Endodermal cell (in vitro differentiated cells): ENCODE measurements at regions not wholly inside any gene's neighbourhood (a gene's known extent, or its start where the extent isn't known, plus 50 kb on each side); places are given as distances from the start of the nearest gene placed in this dataset.

Source experiments
- DNase-seq: peaks from one replicate; pipeline ENCODE4 v3.0.0-alpha.2; 2017
- H3K27ac ChIP-seq: 2 replicates; pipeline ENCODE4 v1.5.1; 2013; ENCODE audit warnings: mild to moderate bottlenecking, low read depth, low read length, moderate library complexity
- H3K27me3 ChIP-seq: 2 replicates; pipeline ENCODE4 v1.6.1; 2013; ENCODE audit warnings: mild to moderate bottlenecking, low read length, moderate library complexity; ENCODE audit not compliant: insufficient read depth, control insufficient read depth, poor library complexity, severe bottlenecking
- H3K36me3 ChIP-seq: 2 replicates; pipeline ENCODE4 v1.7.0; 2013; ENCODE audit warnings: mild to moderate bottlenecking, low read length, moderate library complexity; ENCODE audit not compliant: control insufficient read depth, insufficient read depth
- H3K4me1 ChIP-seq: one replicate; pipeline ENCODE4 v1.7.0; 2013; ENCODE audit warnings: low read length; ENCODE audit not compliant: control insufficient read depth, insufficient read depth
- H3K4me3 ChIP-seq: 2 replicates; pipeline ENCODE4 v1.5.1; 2013; ENCODE audit warnings: mild to moderate bottlenecking, low read length, moderate library complexity
- H3K9ac ChIP-seq: 2 replicates; pipeline ENCODE4 v1.6.1; 2013; ENCODE audit warnings: mild to moderate bottlenecking, low read length, moderate library complexity; ENCODE audit not compliant: poor library complexity, severe bottlenecking; ENCODE audit errors: extremely low read depth
- H3K9me3 ChIP-seq: 2 replicates; pipeline ENCODE4 v1.6.1; 2013; ENCODE audit warnings: mild to moderate bottlenecking, low read length, moderate library complexity; ENCODE audit not compliant: control insufficient read depth
- H3K27ac Mint-ChIP-seq: 2 replicates; pipeline ENCODE4 v1.8.0; 2020; ENCODE audit warnings: mixed read lengths
- H3K27me3 Mint-ChIP-seq: 2 replicates; pipeline ENCODE4 v1.8.0; 2021; ENCODE audit warnings: mild to moderate bottlenecking, mixed read lengths; ENCODE audit not compliant: insufficient read depth
- H3K36me3 Mint-ChIP-seq: 2 replicates; pipeline ENCODE4 v1.8.0; 2020; ENCODE audit warnings: low read depth, mixed read lengths
- H3K4me1 Mint-ChIP-seq: 2 replicates; pipeline ENCODE4 v1.8.0; 2020; ENCODE audit warnings: mixed read lengths
- H3K4me3 Mint-ChIP-seq: 2 replicates; pipeline ENCODE4 v1.8.0; 2020; ENCODE audit warnings: mild to moderate bottlenecking, moderate library complexity, mixed read lengths
- H3K9me3 Mint-ChIP-seq: 2 replicates; pipeline ENCODE4 v1.8.0; 2020; ENCODE audit warnings: mild to moderate bottlenecking, mixed read lengths
- WGBS, 2 experiments: methylation state at CpG; one replicate each; pipeline versions ENCODE4 v1.1.5 to v1.1.7; 2013; ENCODE audit warnings: missing lambda C conversion rate in 2 of 2, mixed read lengths in 1 of 2; ENCODE audit not compliant: insufficient coverage in 1 of 2, insufficient read length in 1 of 2; 5-methylcytosine and 5-hydroxymethylcytosine counted together
- TF ChIP-seq, protein P1 (sequence below): fragments of 200-600 bp; sonication (generic); conservative IDR thresholded peaks from 2 replicates; pipeline ENCODE4 v1.5.0; 2021; ENCODE audit warnings: antibody characterized with exemption, mild to moderate bottlenecking

DNA sequence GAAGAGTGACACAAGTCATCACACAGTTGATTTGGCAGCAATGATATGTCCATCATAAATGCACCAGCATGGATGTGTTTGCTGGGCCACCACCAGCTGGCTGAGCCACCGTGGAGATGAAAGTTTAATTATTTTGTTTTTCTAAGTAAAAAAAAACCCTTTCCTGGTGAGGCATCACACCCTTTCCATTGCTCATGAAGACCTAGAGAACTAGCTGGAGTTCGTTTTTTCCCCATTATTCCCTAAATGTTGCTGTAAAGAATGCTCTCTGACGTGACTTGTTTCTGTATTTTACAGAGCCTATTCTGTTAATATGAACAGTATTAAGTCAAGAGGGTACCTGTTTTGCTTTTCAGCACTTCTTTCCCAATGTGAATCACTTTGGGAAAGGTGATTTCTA is 257.9 kb downstream of the MSRB3 start:
- DNase-seq, result no peak
- TF ChIP-seq, protein P1, sequence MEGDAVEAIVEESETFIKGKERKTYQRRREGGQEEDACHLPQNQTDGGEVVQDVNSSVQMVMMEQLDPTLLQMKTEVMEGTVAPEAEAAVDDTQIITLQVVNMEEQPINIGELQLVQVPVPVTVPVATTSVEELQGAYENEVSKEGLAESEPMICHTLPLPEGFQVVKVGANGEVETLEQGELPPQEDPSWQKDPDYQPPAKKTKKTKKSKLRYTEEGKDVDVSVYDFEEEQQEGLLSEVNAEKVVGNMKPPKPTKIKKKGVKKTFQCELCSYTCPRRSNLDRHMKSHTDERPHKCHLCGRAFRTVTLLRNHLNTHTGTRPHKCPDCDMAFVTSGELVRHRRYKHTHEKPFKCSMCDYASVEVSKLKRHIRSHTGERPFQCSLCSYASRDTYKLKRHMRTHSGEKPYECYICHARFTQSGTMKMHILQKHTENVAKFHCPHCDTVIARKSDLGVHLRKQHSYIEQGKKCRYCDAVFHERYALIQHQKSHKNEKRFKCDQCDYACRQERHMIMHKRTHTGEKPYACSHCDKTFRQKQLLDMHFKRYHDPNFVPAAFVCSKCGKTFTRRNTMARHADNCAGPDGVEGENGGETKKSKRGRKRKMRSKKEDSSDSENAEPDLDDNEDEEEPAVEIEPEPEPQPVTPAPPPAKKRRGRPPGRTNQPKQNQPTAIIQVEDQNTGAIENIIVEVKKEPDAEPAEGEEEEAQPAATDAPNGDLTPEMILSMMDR, result no peak
- Mint-ChIP-seq H3K4me1 (no peaks in the 10 kb centered on the region), H3K36me3 (no peaks in the 10 kb centered on the region), H3K4me3 (no peak overlapping the region), H3K27ac (no peak overlapping the region), H3K27me3 (no peaks in the 10 kb centered on the region), H3K9me3 (peaks cover 21% of the 10 kb centered on the region)
- Histone ChIP-seq H3K27ac (no peak overlapping the region), H3K9ac (no peak overlapping the region), H3K4me3 (no peak overlapping the region), H3K9me3 (peaks cover 20% of the 10 kb centered on the region), H3K4me1 (no peaks in the 10 kb centered on the region), H3K27me3 (no peaks in the 10 kb centered on the region), H3K36me3 (no peaks in the 10 kb centered on the region)
- 76 to 83% methylated on average over 2 to 3 of the region's 3 CpGs for WGBS, 2 experiments

GRCh38 chr12:65536876-65537681 is 258.6 kb downstream of the MSRB3 start:
- Mint-ChIP-seq H3K4me1 (no peaks in the 10 kb centered on the region), H3K36me3 (no peaks in the 10 kb centered on the region), H3K9me3 (peaks cover 21% of the 10 kb centered on the region), H3K4me3 (no peak overlapping the region), H3K27ac (no peak overlapping the region), H3K27me3 (no peaks in the 10 kb centered on the region)
- no peaks in the 10 kb centered on the region for H3K36me3 ChIP-seq
- peaks cover 21% of the 10 kb centered on the region for H3K9me3 ChIP-seq
- H3K4me3 ChIP-seq, result no peak overlapping the region
- no peak overlapping the region for H3K27ac ChIP-seq
- TF ChIP-seq, protein P1, result no peak
- H3K4me1 ChIP-seq, result no peaks in the 10 kb centered on the region
- H3K9ac ChIP-seq, result no peak overlapping the region
- H3K27me3 ChIP-seq, result no peaks in the 10 kb centered on the region
- 65 to 66% methylated on average over 6 of the region's 6 CpGs for WGBS, 2 experiments
- no peak for DNase-seq

DNA sequence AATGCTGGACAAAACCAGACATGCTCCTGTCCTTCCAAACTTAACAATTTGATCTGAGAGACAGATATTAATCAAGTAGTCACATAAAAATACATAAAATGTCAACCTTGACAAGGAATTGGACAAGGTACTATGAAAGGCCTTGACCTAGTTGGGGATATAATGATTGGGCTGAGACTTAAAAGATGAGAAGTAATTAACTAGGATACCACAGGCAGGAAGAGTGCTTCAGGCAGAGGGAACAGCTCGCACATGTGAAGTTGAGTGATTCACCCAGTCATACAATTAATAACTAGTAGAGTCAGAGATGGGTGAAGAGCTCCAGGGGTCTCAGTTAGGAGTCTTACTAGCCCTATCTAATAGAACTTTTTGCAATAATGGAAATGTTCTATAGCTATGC is 259.5 kb downstream of the MSRB3 start:
- H3K9ac ChIP-seq, result no peak overlapping the region
- Mint-ChIP-seq H3K27me3 (no peaks in the 10 kb centered on the region), H3K27ac (no peak overlapping the region), H3K9me3 (peaks cover 21% of the 10 kb centered on the region), H3K4me1 (no peaks in the 10 kb centered on the region), H3K4me3 (no peak overlapping the region), H3K36me3 (no peaks in the 10 kb centered on the region)
- H3K4me1 ChIP-seq, result no peaks in the 10 kb centered on the region
- no peaks in the 10 kb centered on the region for H3K36me3 ChIP-seq
- no peaks in the 10 kb centered on the region for H3K27me3 ChIP-seq
- TF ChIP-seq, protein P1, result no peak
- H3K9me3 ChIP-seq, result peaks cover 21% of the 10 kb centered on the region
- no peak overlapping the region for H3K4me3 ChIP-seq
- H3K27ac ChIP-seq, result no peak overlapping the region
- no peak for DNase-seq
- 78% methylated on average over 1 of the region's 1 CpG; no CpG with 5 or more reads in 1 of the 2 experiments for WGBS, 2 experiments
